Lower leg skin (tissue), 4 donors: ENCODE measurements at regions not wholly inside any gene's neighbourhood (a gene's known extent, or its start where the extent isn't known, plus 50 kb on each side); places are given as distances from the start of the nearest gene placed in this dataset.

Source experiments
- DNase-seq, 2 donors: peaks; one replicate each; pipeline ENCODE4 v3.0.0-alpha.2; 2019; ENCODE audit warnings: low spot score in 2 of 2
- H3K4me3 ChIP-seq: fragments of 200-600 bp; sonication (generic); 2 replicates; pipeline ENCODE4 v1.5.1; 2017; ENCODE audit warnings: mild to moderate bottlenecking, low read depth; ENCODE audit not compliant: poor library complexity, severe bottlenecking
- POLR2A ChIP-seq, 2 donors: fragments of 450-650 bp; IDR thresholded peaks; one replicate each; pipeline ENCODE4 v1.6.1; 2016 to 2017; ENCODE audit warnings: antibody characterized with exemption in 2 of 2, mild to moderate bottlenecking in 1 of 2, moderate library complexity in 1 of 2
- WGBS, 2 donors: methylation state at CpG; one replicate each; pipeline ENCODE4 v1.1.5; 2018; 5-methylcytosine and 5-hydroxymethylcytosine counted together
- intact Hi-C: fragments of 100-400 bp; cut with DNase I; formaldehyde crosslinking; loops from one replicate; pipeline ENCODE4 v1.15.0; 2023; ENCODE audit warnings: low total_unique reads
- TF ChIP-seq, protein P1 (sequence below), 3 donors: fragments of 450-650 bp; IDR thresholded peaks; one replicate each; pipeline ENCODE4 v1.5.1; 2016; ENCODE audit warnings: antibody characterized with exemption in 3 of 3, mild to moderate bottlenecking in 3 of 3, moderate library complexity in 2 of 3

DNA sequence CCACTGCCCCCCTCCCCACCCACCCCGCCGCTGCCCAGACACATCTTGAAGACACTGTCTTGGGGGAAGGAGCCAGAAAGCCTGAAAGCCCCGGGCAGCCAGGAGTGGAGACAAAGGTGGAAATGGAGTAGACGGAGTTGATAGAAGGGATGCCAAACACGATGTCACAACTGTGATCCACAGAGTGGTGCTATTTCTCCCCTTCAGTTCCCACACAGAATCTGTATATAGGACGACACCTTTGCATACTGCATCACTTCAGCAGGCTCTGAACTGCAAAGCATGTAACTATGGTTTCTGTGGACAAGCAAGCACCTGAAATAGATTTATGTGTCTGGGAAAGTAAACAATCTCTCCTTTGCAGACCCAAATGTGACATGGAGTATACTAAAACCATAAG, 56.4 kb upstream of the F13A1 start:
- DNase-seq, result no peak
- no peak overlapping the region for H3K4me3 ChIP-seq
- TF ChIP-seq, protein P1, sequence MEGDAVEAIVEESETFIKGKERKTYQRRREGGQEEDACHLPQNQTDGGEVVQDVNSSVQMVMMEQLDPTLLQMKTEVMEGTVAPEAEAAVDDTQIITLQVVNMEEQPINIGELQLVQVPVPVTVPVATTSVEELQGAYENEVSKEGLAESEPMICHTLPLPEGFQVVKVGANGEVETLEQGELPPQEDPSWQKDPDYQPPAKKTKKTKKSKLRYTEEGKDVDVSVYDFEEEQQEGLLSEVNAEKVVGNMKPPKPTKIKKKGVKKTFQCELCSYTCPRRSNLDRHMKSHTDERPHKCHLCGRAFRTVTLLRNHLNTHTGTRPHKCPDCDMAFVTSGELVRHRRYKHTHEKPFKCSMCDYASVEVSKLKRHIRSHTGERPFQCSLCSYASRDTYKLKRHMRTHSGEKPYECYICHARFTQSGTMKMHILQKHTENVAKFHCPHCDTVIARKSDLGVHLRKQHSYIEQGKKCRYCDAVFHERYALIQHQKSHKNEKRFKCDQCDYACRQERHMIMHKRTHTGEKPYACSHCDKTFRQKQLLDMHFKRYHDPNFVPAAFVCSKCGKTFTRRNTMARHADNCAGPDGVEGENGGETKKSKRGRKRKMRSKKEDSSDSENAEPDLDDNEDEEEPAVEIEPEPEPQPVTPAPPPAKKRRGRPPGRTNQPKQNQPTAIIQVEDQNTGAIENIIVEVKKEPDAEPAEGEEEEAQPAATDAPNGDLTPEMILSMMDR (IDR thresholded peaks at IDR 0.05), result no peak
- no peak for TF ChIP-seq POLR2A (IDR thresholded peaks at IDR 0.05)
- 69 to 85% methylated on average over 6 of the region's 6 CpGs for WGBS, 2 donors
- intact Hi-C loops, result no loop called here

DNA sequence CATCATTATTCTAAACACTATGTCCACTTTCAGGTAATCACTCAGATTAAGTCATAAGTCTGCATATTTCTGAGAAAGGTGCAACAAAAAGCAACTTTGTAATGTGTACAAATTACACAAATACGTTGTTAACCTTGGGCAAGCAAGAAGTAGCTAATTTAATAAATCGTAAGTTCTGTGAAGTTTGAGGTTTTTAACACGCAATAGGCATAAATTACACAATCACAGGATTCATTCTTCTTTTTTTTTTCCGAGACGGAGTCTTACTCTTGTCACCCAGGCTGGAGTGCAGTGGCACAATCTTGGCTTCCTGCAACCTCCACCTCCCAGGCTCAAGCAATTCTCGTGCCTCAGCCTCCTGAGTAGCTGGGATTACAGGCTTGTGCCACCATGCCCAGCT, 57.2 kb upstream of the F13A1 start:
- 86 to 90% methylated on average over 6 of the region's 6 CpGs for WGBS, 2 donors
- TF ChIP-seq POLR2A (IDR thresholded peaks at IDR 0.05), result no peak
- TF ChIP-seq, protein P1 (IDR thresholded peaks at IDR 0.05), result no peak
- no peak for DNase-seq
- intact Hi-C loops, result no loop called here
- H3K4me3 ChIP-seq, result no peak overlapping the region

DNA sequence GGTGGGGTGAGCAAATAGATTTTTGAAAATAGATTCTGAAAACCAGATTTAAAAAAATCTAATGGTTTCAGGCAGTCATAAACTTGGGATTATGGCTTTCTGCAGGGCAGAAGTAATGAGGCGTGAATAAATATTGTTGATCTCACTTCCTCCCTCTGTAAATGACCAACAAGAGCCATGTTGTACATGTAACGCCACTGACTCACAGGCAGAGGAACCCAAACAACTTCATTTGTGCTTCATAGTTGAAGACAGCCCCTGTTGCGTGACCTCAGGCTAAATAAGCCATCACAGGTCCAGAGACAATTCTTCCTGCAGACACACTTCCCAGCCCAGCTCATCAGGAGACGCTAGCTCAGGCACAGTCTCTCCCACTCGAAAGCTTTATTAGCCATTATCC, 59.1 kb upstream of the F13A1 start:
- 83 to 89% methylated on average over 5 of the region's 5 CpGs for WGBS, 2 donors
- intact Hi-C loops, result no loop called here
- TF ChIP-seq, protein P1 (IDR thresholded peaks at IDR 0.05), result no peak
- TF ChIP-seq POLR2A (IDR thresholded peaks at IDR 0.05), result no peak
- DNase-seq, result no peak
- H3K4me3 ChIP-seq, result no peak overlapping the region

DNA sequence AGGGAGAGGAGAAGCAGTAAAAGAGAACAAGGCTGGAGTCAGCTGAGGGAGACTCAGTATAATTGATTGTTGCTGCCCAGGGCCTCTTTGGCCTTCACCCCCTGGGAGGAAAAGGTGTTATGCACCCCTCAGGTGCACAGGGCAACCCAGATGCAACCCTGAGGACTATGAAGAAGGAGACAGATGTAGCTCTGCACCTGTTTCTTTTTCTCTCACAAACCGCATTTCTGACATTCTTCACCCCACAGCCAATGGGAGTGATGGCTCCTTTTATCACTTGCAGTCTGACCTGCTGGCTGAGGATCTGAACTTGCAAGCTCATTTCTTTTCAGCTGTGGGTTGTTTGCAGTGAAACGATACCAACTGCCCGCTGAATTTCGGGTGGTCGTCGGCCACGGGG, 64.1 kb upstream of the F13A1 start:
- no peak for TF ChIP-seq POLR2A (IDR thresholded peaks at IDR 0.05)
- TF ChIP-seq, protein P1 (IDR thresholded peaks at IDR 0.05), result no peak
- intact Hi-C loops, result no loop called here
- WGBS, 2 donors, result 51 to 70% methylated on average over 7 of the region's 7 CpGs
- no peak for DNase-seq
- H3K4me3 ChIP-seq, result no peak overlapping the region

DNA sequence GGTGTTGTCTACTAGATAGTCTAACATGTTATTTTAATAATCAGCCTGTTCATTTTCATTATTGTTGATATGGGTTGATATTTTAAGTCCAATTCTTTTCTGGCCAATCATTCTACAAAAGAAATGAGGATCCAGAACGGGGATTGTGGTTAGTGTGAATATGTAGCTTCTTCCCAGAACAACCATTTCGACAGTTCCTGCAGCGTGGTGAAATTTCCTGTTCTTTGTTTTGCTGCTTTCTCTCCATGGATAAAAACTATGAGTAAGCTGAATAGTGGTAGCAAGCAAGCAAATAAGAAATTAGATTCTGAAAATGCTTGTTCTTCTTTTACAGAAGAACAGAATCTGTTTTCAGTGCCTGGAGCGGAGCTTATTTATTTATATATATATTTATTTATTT, 65.5 kb upstream of the F13A1 start:
- intact Hi-C loops, result no loop called here
- 72 to 73% methylated on average over 4 of the region's 4 CpGs for WGBS, 2 donors
- no peak overlapping the region for H3K4me3 ChIP-seq
- TF ChIP-seq POLR2A (IDR thresholded peaks at IDR 0.05), result no peak
- TF ChIP-seq, protein P1 (IDR thresholded peaks at IDR 0.05), result no peak
- DNase-seq, result no peak

DNA sequence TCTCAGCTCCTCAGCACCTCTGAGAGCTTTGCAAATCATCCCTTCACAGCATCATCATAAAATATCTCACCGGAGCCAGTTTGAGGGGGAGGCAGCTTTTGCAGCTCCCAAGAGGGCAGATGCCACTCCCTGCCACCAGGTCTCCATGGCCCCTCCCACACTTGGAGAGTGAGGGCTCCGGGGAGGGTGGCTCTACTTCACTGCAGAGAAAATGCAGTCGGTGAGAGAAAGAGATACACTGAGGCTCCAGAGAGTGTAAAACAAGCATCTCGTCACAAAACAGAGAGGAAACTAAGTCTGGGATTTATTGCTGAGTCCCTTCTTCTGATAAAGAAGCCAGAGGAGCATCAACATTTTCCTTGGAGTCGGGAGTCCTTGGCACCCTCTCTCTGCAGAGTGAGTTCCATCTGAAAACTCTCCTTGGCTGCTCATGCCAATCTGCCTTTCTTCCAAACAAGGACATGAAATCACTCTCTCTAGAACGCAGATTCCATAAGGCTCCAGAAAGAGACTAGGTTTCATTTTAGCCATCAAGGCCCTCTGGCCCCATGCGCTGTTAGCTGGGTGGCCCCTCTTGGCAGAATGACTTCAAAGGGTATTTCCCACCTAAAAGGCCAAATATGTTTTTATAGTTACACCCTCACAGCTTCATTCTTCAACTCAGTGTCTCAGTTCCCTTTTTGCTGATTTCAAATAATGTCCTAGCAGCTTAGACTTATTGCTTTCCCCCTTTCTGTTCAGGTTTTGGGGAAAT, 70.6 kb upstream of the F13A1 start:
- 42 to 46% methylated on average over 7 of the region's 7 CpGs for WGBS, 2 donors
- no peak for DNase-seq
- intact Hi-C loops, result no loop called here
- H3K4me3 ChIP-seq, result no peak overlapping the region
- TF ChIP-seq POLR2A (IDR thresholded peaks at IDR 0.05), result no peak
- TF ChIP-seq, protein P1 (IDR thresholded peaks at IDR 0.05), result no peak
